HepG2 (cell line): ENCODE measurements at regions not wholly inside any gene's neighbourhood (a gene's known extent, or its start where the extent isn't known, plus 50 kb on each side); places are given as distances from the start of the nearest gene placed in this dataset.
"Not testable (repeated sequence)": the region's sequence is repeated elsewhere in the genome, so short reads cannot be mapped to it uniquely, and the experiment has no call there.

Source experiments
- ATAC-seq: fragments of 200-7000 bp; cut with Tn5 transposase; 3 replicates; pipeline ENCODE4 v1.9.1; 2020; ENCODE audit warnings: mild to moderate bottlenecking, moderate library complexity
- BruUV-seq: library from RNA; stranded (reverse); fragments of 400-500 nt; replicated peaks from 2 replicates; lab custom pipeline; 2021; lab: Mats Ljungman, UMichigan
- CTCF ChIA-PET: fragments of 300-600 bp; formaldehyde crosslinking; extraction: SDS; loops from one replicate; lab custom pipeline; 2021; ENCODE audit warnings: low total read pairs, inconsistent platforms, low intra/inter-chr PET ratio; lab: Yijun Ruan, JAX
- POLR2A ChIA-PET: fragments of 350-600 bp; sonication (Branson Sonifier 250); formaldehyde crosslinking; loops from one replicate; lab custom pipeline; 2020; ENCODE audit warnings: antibody characterized with exemption, inconsistent platforms; lab: Yijun Ruan, JAX
- DNase-seq: peaks from one replicate; pipeline ENCODE4 v3.0.0-alpha.2; 2015; ENCODE audit warnings: low spot score
- FAIRE-seq: peaks from 3 replicates; lab custom pipeline; 2011; peaks lifted over from hg19 to GRCh38; lab: Jason Lieb, UNC
- H2AFZ ChIP-seq: one replicate; pipeline ENCODE4 v1.6.1; 2011; ENCODE audit warnings: low read length, inconsistent platforms
- H3K27ac ChIP-seq: fragments of 300-600 bp; 3 replicates; pipeline ENCODE4 v1.8.0; 2011; ENCODE audit warnings: mixed run types, mild to moderate bottlenecking, mixed read lengths, low read length, inconsistent platforms; ENCODE audit not compliant: insufficient read depth; ENCODE audit errors: extremely low read length
- H3K27me3 ChIP-seq, 2 experiments: fragments of 200-600 bp in 1 of 2; 2 replicates in 1 of 2; 3 replicates in 1 of 2; pipeline versions ENCODE4 v1.6.0 to v1.8.0; 2011; ENCODE audit warnings: low read length in 2 of 2, mild to moderate bottlenecking in 2 of 2, moderate library complexity in 2 of 2, inconsistent platforms in 1 of 2; ENCODE audit not compliant: insufficient read depth in 2 of 2, control insufficient read depth in 1 of 2
- H3K36me3 ChIP-seq, 2 experiments: fragments of 200-600 bp in 1 of 2; replicated peaks in 1 of 2; 2 replicates in 1 of 2; 3 replicates in 1 of 2; pipeline versions ENCODE4 v1.5.1 to v1.8.0; 2011; ENCODE audit warnings: low read length in 2 of 2, inconsistent platforms in 1 of 2; ENCODE audit not compliant: insufficient read depth in 2 of 2, control insufficient read depth in 1 of 2
- H3K4me1 ChIP-seq: 2 replicates; pipeline ENCODE4 v1.5.1; 2012; ENCODE audit warnings: low read length, inconsistent platforms; ENCODE audit not compliant: insufficient read depth
- H3K4me2 ChIP-seq: 2 replicates; pipeline ENCODE4 v1.6.0; 2011; ENCODE audit warnings: low read depth, low read length, inconsistent platforms
- H3K4me3 ChIP-seq, 3 experiments: fragments of 200-600 bp in 1 of 3; sonication (generic), shearing (Covaris generic) in 1 of 3; replicated peaks in 1 of 3; 2 replicates each; pipeline ENCODE4 v1.5.1; 2011 to 2016; ENCODE audit warnings: low read length in 3 of 3, inconsistent platforms in 2 of 3, low read depth in 2 of 3, mild to moderate bottlenecking in 2 of 3, control low read depth in 1 of 3, mixed read lengths in 1 of 3; ENCODE audit not compliant: insufficient read depth in 1 of 3
- H3K79me2 ChIP-seq: one replicate; pipeline ENCODE4 v1.6.1; 2011; ENCODE audit warnings: low read length, inconsistent platforms; ENCODE audit not compliant: insufficient read depth
- H3K9ac ChIP-seq: 2 replicates; pipeline ENCODE4 v1.6.0; 2011; ENCODE audit warnings: mild to moderate bottlenecking, low read depth, low read length, inconsistent platforms; ENCODE audit not compliant: insufficient read depth
- H3K9me3 ChIP-seq: 2 replicates; pipeline ENCODE4 v1.5.1; 2012; ENCODE audit warnings: mild to moderate bottlenecking, low read length
- H4K20me1 ChIP-seq: 2 replicates; pipeline ENCODE4 v1.6.0; 2011; ENCODE audit warnings: inconsistent platforms, mild to moderate bottlenecking, low read length, moderate library complexity; ENCODE audit not compliant: insufficient read depth
- FOSL1 ChIP-seq: sonication (generic); formaldehyde crosslinking; IDR thresholded peaks from 2 replicates; pipeline ENCODE4 v1.9.0; 2021; ENCODE audit warnings: missing genetic modification reagents, borderline replicate concordance
- MAFF ChIP-seq: IDR thresholded peaks from 2 replicates; pipeline ENCODE4 v1.6.1; 2011; ENCODE audit warnings: low read depth, low read length, improper control_type of control experiment
- MIER3 ChIP-seq: IDR thresholded peaks from 2 replicates; pipeline ENCODE4 v1.6.1; 2016; ENCODE audit warnings: missing compliant biosample characterization, borderline replicate concordance
- ZNF207 ChIP-seq: fragments of 450-650 bp; IDR thresholded peaks from 2 replicates; pipeline ENCODE4 v1.6.1; 2016; ENCODE audit warnings: antibody characterized with exemption, borderline replicate concordance
- ZNF34 ChIP-seq: sonication (generic); formaldehyde crosslinking; IDR thresholded peaks from 2 replicates; pipeline ENCODE4 v1.4.0; 2020; ENCODE audit warnings: mild to moderate bottlenecking, missing genetic modification reagents, borderline replicate concordance
- WGBS: methylation state at CpG from one replicate; pipeline ENCODE4 v1.1.6; 2017; ENCODE audit warnings: low lambda C conversion rate; 5-methylcytosine and 5-hydroxymethylcytosine counted together
- in situ Hi-C: cut with HindIII; loops from 2 replicates; pipeline ENCODE4 v1.10.0; 2017; ENCODE audit warnings: low pct_unique_long_range_greater_than_20kb; ENCODE audit not compliant: extremely low pct_ligation_motif_present
- intact Hi-C: fragments of 100-400 bp; cut with micrococcal nuclease; formaldehyde crosslinking; loops from one replicate; pipeline ENCODE4 v1.10.0; 2022; ENCODE audit not compliant: unreplicated experiment
- TF ChIP-seq, protein P1 (sequence below): sonication (generic); formaldehyde crosslinking; IDR thresholded peaks from 2 replicates; pipeline ENCODE4 v1.4.0; 2020; ENCODE audit warnings: missing genetic modification reagents, borderline replicate concordance

DNA sequence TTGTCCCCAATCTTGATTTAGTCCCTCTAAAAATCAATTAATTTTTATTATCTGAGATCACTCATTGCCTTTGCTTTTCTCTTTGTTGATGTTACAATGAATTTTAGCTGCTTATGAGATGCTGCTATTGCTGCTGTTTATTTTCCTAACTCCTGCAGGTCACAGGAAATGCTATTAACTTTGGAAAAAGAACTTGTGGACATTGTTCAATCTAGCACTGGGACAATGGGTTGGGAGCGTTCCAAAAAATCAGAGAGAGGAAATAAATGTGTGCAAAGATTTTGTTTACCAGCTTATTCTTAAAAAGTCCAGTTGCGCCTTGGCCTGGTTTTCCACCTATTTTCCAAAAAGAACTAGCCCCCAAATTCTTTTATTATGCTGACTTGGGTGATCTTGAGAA, 268.3 kb downstream of the PTH2R start:
- H3K4me3 ChIP-seq = no peak overlapping the region
- H3K9ac ChIP-seq = no peak overlapping the region
- ATAC-seq = no peak
- CTCF ChIA-PET = no interaction called here
- no peaks in the 10 kb centered on the region for H3K9me3 ChIP-seq
- TF ChIP-seq MIER3 (CRISPR knock-in tag) = no peak
- TF ChIP-seq MAFF = 0 out of 2 replicates have a peak, but pooled peaks have one; percentile 4
- TF ChIP-seq ZNF34 (CRISPR knock-in tag) = no peak
- no peak for TF ChIP-seq FOSL1 (CRISPR knock-in tag)
- TF ChIP-seq, protein P1, sequence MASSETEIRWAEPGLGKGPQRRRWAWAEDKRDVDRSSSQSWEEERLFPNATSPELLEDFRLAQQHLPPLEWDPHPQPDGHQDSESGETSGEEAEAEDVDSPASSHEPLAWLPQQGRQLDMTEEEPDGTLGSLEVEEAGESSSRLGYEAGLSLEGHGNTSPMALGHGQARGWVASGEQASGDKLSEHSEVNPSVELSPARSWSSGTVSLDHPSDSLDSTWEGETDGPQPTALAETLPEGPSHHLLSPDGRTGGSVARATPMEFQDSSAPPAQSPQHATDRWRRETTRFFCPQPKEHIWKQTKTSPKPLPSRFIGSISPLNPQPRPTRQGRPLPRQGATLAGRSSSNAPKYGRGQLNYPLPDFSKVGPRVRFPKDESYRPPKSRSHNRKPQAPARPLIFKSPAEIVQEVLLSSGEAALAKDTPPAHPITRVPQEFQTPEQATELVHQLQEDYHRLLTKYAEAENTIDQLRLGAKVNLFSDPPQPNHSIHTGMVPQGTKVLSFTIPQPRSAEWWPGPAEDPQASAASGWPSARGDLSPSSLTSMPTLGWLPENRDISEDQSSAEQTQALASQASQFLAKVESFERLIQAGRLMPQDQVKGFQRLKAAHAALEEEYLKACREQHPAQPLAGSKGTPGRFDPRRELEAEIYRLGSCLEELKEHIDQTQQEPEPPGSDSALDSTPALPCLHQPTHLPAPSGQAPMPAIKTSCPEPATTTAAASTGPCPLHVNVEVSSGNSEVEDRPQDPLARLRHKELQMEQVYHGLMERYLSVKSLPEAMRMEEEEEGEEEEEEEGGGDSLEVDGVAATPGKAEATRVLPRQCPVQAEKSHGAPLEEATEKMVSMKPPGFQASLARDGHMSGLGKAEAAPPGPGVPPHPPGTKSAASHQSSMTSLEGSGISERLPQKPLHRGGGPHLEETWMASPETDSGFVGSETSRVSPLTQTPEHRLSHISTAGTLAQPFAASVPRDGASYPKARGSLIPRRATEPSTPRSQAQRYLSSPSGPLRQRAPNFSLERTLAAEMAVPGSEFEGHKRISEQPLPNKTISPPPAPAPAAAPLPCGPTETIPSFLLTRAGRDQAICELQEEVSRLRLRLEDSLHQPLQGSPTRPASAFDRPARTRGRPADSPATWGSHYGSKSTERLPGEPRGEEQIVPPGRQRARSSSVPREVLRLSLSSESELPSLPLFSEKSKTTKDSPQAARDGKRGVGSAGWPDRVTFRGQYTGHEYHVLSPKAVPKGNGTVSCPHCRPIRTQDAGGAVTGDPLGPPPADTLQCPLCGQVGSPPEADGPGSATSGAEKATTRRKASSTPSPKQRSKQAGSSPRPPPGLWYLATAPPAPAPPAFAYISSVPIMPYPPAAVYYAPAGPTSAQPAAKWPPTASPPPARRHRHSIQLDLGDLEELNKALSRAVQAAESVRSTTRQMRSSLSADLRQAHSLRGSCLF (CRISPR knock-in tag) = no peak
- no peak for TF ChIP-seq ZNF207
- BruUV-seq = no TSS peak
- no peak for DNase-seq
- 0% methylated on average over 2 of the region's 2 CpGs for WGBS
- H4K20me1 ChIP-seq = no peaks in the 10 kb centered on the region
- no peak overlapping the region for H2AFZ ChIP-seq
- H3K4me1 ChIP-seq = no peaks in the 10 kb centered on the region
- in situ Hi-C loops = no loop called here
- no peaks in the 10 kb centered on the region for H3K79me2 ChIP-seq
- no peak overlapping the region for H3K27ac ChIP-seq
- no peaks in the 10 kb centered on the region for H3K27me3 ChIP-seq
- POLR2A ChIA-PET = no interaction called here
- H3K36me3 ChIP-seq = no peaks in the 10 kb centered on the region
- FAIRE-seq = no peak
- intact Hi-C loops = no loop called here
- H3K4me2 ChIP-seq = no peak overlapping the region

GRCh38 chr2:208685929-208686328, 279.3 kb downstream of the PTH2R start:
- POLR2A ChIA-PET, H2AFZ ChIP-seq, H3K9ac ChIP-seq, intact Hi-C loops, DNase-seq, H4K20me1 ChIP-seq, FAIRE-seq, BruUV-seq, H3K9me3 ChIP-seq, ATAC-seq, H3K27ac ChIP-seq, H3K4me2 ChIP-seq, in situ Hi-C loops, H3K4me1 ChIP-seq, H3K4me3 ChIP-seq, CTCF ChIA-PET, H3K79me2 ChIP-seq, H3K36me3 ChIP-seq, H3K27me3 ChIP-seq: not testable (repeated sequence)
- WGBS = 34% methylated on average over 13 of the region's 13 CpGs
